ENCODE measurements at regions not wholly inside any gene's neighbourhood (a gene's known extent, or its start where the extent isn't known, plus 50 kb on each side); places are given as distances from the start of the nearest gene placed in this dataset.

DNA sequence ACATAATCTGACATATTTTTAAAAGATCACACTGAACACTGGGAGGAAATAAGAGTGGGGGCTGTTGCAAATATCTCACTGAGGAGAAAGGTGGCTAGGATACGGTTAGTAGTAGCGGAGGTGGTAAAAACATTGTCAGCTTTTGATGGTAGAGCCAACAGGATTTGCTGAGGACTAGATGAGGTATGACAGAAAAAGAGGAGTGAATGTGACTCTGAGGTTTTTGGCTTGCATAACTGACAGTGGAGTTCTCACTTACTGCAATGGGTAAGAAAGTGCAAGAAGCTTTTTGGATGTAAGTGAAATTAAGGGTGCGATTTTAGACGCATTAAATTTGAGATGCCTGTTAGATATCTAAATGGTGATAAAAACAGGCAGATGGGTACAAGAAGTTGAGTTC is 102.0 kb upstream of the MBL2 start:
- no peak for DNase-seq (ENCODE audit: low read depth)
- TF ChIP-seq, protein P1, sequence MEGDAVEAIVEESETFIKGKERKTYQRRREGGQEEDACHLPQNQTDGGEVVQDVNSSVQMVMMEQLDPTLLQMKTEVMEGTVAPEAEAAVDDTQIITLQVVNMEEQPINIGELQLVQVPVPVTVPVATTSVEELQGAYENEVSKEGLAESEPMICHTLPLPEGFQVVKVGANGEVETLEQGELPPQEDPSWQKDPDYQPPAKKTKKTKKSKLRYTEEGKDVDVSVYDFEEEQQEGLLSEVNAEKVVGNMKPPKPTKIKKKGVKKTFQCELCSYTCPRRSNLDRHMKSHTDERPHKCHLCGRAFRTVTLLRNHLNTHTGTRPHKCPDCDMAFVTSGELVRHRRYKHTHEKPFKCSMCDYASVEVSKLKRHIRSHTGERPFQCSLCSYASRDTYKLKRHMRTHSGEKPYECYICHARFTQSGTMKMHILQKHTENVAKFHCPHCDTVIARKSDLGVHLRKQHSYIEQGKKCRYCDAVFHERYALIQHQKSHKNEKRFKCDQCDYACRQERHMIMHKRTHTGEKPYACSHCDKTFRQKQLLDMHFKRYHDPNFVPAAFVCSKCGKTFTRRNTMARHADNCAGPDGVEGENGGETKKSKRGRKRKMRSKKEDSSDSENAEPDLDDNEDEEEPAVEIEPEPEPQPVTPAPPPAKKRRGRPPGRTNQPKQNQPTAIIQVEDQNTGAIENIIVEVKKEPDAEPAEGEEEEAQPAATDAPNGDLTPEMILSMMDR (conservative IDR thresholded peaks at IDR 0.05; ENCODE audit: low read depth, low read length), result no peak

DNA sequence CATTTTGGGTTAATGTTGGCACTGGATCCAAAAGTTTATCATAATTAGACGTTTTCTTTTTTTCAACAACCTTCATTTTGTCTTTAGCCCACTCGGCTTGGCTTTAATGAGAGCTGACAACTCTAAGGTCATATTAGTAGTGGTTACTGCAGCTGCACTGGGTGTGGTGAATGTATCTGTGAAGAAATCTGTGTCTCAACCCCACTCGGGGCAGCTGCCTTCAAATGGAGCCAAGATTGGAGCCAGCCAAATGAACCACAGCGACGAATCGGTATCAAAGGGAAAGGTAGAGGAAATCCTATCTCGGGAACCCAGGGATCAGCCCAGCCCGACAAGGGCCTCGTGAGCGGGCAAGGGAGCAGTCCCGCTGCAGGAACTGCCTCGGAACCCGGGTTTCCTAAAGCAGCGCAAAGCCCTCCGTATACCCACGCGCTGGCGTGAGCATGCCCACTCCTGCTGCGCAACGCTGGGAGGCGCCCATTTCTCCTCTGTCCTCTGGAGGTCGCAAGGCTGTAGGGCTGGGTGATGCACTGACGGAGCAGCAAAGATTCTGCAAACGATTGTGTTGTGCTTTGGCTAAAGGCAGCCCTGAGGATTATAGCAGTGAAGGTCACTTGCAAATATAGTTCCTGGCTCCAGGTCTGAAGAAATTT is 98.7 kb upstream of the MBL2 start:
- DNase-seq (ENCODE audit: low read depth), result no peak
- TF ChIP-seq, protein P1 (conservative IDR thresholded peaks at IDR 0.05; ENCODE audit: low read depth, low read length), result no peak

More for the DNA sequence above, 102.0 kb upstream of the MBL2 start:
- no peak overlapping the region for H3K4me3 ChIP-seq (ENCODE audit: low read depth, low read length)

DNA sequence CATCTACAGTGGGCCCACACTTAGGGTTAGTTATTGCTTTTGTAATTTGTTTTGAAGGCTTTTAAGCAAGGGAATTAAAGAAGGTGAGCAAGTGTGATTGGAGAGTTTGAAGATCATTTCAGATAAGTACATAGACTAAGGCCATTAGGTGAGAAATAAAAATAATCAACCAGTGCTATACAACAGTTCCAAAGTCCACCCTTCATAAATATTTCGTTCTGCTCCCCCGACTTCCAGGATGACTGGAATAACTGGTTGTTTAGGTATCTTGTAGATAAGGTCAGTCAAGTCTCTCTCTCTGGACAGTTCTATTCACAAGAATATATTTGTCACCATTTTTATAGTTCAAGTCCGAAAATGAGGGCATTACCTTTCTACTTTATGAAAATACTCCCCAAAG is 98.0 kb upstream of the MBL2 start:
- DNase-seq (ENCODE audit: low read depth), result no peak
- TF ChIP-seq, protein P1 (conservative IDR thresholded peaks at IDR 0.05; ENCODE audit: low read depth, low read length), result no peak

More for the DNA sequence above, 98.7 kb upstream of the MBL2 start:
- H3K4me3 ChIP-seq (ENCODE audit: low read depth, low read length), result no peak overlapping the region

DNA sequence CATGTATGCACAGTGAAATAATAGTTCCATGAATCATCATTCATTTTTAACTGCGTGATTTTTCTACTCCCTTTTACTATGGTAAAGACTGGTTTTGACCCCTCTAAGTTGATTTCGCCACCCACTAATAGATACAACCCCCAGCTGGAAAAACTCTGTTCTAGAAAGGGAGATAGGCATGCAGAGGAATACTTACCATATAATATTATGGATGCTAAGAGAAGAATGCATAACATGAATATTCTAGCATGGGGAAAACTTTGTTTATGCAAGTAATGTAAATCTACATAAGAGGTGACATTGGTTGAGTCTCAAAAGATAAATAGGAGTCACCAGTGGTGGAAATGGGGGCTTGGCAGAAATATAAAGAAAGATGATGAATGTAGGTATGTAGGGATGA is 97.3 kb upstream of the MBL2 start:
- H3K4me3 ChIP-seq (ENCODE audit: low read depth, low read length), result no peak overlapping the region
- no peak for DNase-seq (ENCODE audit: low read depth)
- TF ChIP-seq, protein P1 (conservative IDR thresholded peaks at IDR 0.05; ENCODE audit: low read depth, low read length), result no peak

More for the DNA sequence above, 98.0 kb upstream of the MBL2 start:
- no peak overlapping the region for H3K4me3 ChIP-seq (ENCODE audit: low read depth, low read length)

DNA sequence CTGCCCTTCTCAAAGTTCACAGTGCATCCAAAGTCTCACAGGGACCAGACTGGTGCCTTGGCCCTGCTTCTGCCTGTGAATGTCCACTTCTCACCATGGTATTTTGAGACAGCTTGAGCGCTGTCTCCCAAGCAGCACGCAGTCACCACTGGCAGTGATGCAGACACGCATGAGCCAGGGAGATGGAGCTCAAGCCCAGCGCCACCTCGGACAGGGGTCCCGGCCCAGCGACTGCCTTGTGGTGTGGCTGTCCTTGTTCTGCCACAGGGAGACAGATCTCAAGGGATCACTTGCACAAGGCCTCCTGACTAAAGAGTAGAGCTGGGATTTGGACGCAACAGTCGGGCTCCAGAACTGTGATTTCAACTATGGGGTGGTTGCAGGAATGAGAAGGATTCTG is 92.6 kb upstream of the MBL2 start:
- TF ChIP-seq, protein P1 (conservative IDR thresholded peaks at IDR 0.05; ENCODE audit: low read depth, low read length), result no peak
- H3K4me3 ChIP-seq (ENCODE audit: low read depth, low read length), result no peak overlapping the region
- DNase-seq (ENCODE audit: low read depth), result no peak

DNA sequence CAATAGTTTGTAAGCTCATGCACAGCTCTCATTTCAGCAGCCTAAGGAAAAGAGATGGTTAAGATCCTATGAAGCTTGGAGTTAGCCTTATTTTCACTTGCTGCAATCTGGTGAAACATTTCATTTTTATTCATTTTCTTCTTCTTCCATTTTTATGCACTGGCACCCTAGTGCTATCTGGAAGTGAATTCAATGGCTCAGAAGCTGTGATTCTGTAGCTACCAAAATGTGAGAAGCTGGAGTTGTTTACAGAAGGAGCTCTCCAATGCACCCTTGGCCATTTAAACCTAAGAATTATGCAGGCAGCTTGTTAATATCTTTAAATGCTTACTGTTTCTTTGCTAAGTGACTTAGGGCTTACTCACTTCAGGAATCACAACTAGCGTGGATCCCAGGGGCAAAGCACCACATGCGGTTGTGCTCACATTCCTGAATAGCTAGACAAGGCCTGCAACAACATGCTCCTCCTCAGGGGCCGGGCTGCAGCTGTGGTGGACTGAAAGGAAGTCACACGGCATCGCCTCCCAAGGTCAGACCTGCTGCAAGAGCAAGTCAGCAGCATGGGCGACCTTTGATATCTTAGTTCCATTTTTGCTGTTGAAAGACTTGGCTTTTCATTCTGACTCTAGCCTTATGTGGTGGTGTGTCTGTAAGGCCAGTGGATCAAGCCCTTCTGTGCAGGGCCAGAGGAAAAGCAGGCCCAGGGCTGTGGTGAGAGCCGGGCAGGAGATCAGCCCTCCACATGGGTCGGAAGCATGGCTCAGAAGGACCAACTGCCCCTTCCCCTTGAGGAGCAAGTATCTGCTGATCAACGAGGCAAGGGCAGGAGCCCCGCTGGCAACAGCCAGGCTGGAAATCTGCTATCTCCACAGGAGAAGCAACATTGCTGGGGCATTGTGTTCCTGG is 91.9 kb upstream of the MBL2 start:
- TF ChIP-seq, protein P1 (conservative IDR thresholded peaks at IDR 0.05; ENCODE audit: low read depth, low read length), result no peak
- DNase-seq (ENCODE audit: low read depth), result peak; percentile 95
- no peak overlapping the region for H3K4me3 ChIP-seq (ENCODE audit: low read depth, low read length)
